K562 (cell line): ENCODE measurements at regions not wholly inside any gene's neighbourhood (a gene's known extent, or its start where the extent isn't known, plus 50 kb on each side); places are given as distances from the start of the nearest gene placed in this dataset.
A peak's percentile ranks its signal among the peaks of the same experiment; 100 is the strongest.
"Not testable (repeated sequence)": the region's sequence is repeated elsewhere in the genome, so short reads cannot be mapped to it uniquely, and the experiment has no call there.

ENCODE experiments used
- ATAC-seq: fragments of 200-7000 bp; cut with Tn5 transposase; 3 replicates; pipeline ENCODE4 v1.9.1; 2020; ENCODE audit warnings: moderate library complexity
- BruUV-seq: library from RNA; stranded (reverse); fragments of 400-500 nt; replicated peaks from 2 replicates; lab custom pipeline; 2021; lab: Mats Ljungman, UMichigan
- CTCF ChIA-PET: fragments of 300-600 bp; formaldehyde crosslinking; extraction: SDS; loops from one replicate; lab custom pipeline; 2021; ENCODE audit warnings: low intra/inter-chr PET ratio; lab: Yijun Ruan, JAX
- POLR2A ChIA-PET: fragments of 300-600, 350-650 bp; sonication (Branson Sonifier 250); formaldehyde crosslinking; extraction: SDS; loops from one replicate; lab custom pipeline; 2021; ENCODE audit warnings: antibody characterized with exemption, inconsistent platforms; lab: Yijun Ruan, JAX
- DNase-seq, 4 experiments: peaks; one replicate each; pipeline versions ENCODE4 v3.0.0 to v3.0.0-alpha.2; 2011 to 2018; ENCODE audit warnings: low spot score in 3 of 4, mixed read lengths in 3 of 4; ENCODE audit errors: extremely low read depth in 1 of 4
- FAIRE-seq: peaks from 2 replicates; lab custom pipeline; 2011; peaks lifted over from hg19 to GRCh38; lab: Jason Lieb, UNC
- H2AFZ ChIP-seq: 2 replicates; pipeline ENCODE4 v1.6.0; 2011; ENCODE audit warnings: low read depth, low read length, control low read depth, inconsistent platforms
- H3K27ac ChIP-seq: fragments of 200-600 bp; 3 replicates; pipeline ENCODE4 v1.8.0; 2011; ENCODE audit warnings: low read depth, mild to moderate bottlenecking, control low read depth, inconsistent platforms, low read length, moderate library complexity, mixed read lengths; ENCODE audit errors: extremely low read depth
- H3K27me3 ChIP-seq, 2 experiments: fragments of 300-600 bp in 1 of 2; 2 replicates in 1 of 2; 3 replicates in 1 of 2; pipeline versions ENCODE4 v1.6.0 to v1.8.0; 2011; ENCODE audit warnings: inconsistent platforms in 2 of 2, low read length in 2 of 2, mild to moderate bottlenecking in 1 of 2, mixed read lengths in 1 of 2, moderate library complexity in 1 of 2; ENCODE audit not compliant: control insufficient read depth in 2 of 2, insufficient read depth in 2 of 2
- H3K36me3 ChIP-seq: fragments of 300-600 bp; 3 replicates; pipeline ENCODE4 v1.8.0; 2011; ENCODE audit warnings: mild to moderate bottlenecking, low read length, inconsistent platforms; ENCODE audit not compliant: control insufficient read depth, insufficient read depth
- H3K4me1 ChIP-seq, 2 experiments: fragments of 200-600 bp in 1 of 2; replicated peaks in 1 of 2; 2 replicates in 1 of 2; 3 replicates in 1 of 2; pipeline versions ENCODE4 v1.5.1 to v1.8.0; 2011; ENCODE audit warnings: inconsistent platforms in 2 of 2, low read length in 2 of 2, mild to moderate bottlenecking in 1 of 2, mixed read lengths in 1 of 2, moderate library complexity in 1 of 2; ENCODE audit not compliant: control insufficient read depth in 2 of 2, insufficient read depth in 2 of 2
- H3K4me2 ChIP-seq: 2 replicates; pipeline ENCODE4 v1.6.1; 2011; ENCODE audit warnings: low read length, control low read depth, inconsistent platforms, mixed read lengths; ENCODE audit not compliant: insufficient read depth
- H3K4me3 ChIP-seq: fragments of 200-600 bp; sonication (generic), shearing (Covaris generic); 2 replicates; pipeline ENCODE4 v1.5.1; 2016; ENCODE audit warnings: control low read depth, inconsistent platforms
- H3K79me2 ChIP-seq: fragments of 200-600 bp; 3 replicates; pipeline ENCODE4 v1.8.0; 2011; ENCODE audit warnings: low read length, inconsistent platforms; ENCODE audit not compliant: control insufficient read depth, insufficient read depth
- H3K9ac ChIP-seq, 2 experiments: 2 replicates each; pipeline versions ENCODE4 v1.6.0 to v1.6.1; 2011; ENCODE audit warnings: low read depth in 2 of 2, low read length in 2 of 2, control low read depth in 1 of 2, inconsistent platforms in 1 of 2, mild to moderate bottlenecking in 1 of 2, mixed read lengths in 1 of 2; ENCODE audit not compliant: insufficient read depth in 1 of 2
- H3K9me1 ChIP-seq: one replicate; pipeline ENCODE4 v1.6.0; 2011; ENCODE audit warnings: inconsistent platforms, mild to moderate bottlenecking, low read length, moderate library complexity; ENCODE audit not compliant: control insufficient read depth, insufficient read depth
- H3K9me3 ChIP-seq: replicated peaks from 2 replicates; pipeline ENCODE4 v1.5.1; 2011; ENCODE audit warnings: low read depth, low read length, inconsistent platforms; ENCODE audit not compliant: control insufficient read depth, insufficient read depth
- H4K20me1 ChIP-seq: replicated peaks from 2 replicates; pipeline ENCODE4 v1.6.1; 2011; ENCODE audit warnings: low read length, inconsistent platforms, mixed read lengths; ENCODE audit not compliant: control insufficient read depth, insufficient read depth
- CEBPB ChIP-seq: fragments of 450-650 bp; IDR thresholded peaks from 2 replicates; pipeline ENCODE4 v1.6.1; 2016; ENCODE audit warnings: missing genetic modification characterization, missing compliant biosample characterization
- CTBP1 ChIP-seq: fragments of 450-650 bp; IDR thresholded peaks from 2 replicates; pipeline ENCODE4 v1.6.1; 2016; ENCODE audit warnings: borderline replicate concordance
- CXXC5 ChIP-seq: fragments of 250-450 bp; sonication (Bioruptor Pico); IDR thresholded peaks from 2 replicates; pipeline ENCODE4 v1.8.0; 2022; ENCODE audit warnings: inconsistent platforms, mild to moderate bottlenecking, moderate library complexity
- EGR1 ChIP-seq: fragments of 450-650 bp; conservative IDR thresholded peaks from 2 replicates; pipeline ENCODE4 v1.6.1; 2017; ENCODE audit warnings: mild to moderate bottlenecking
- FOXA1 ChIP-seq: fragments of 450-650 bp; IDR thresholded peaks from 2 replicates; pipeline ENCODE4 v1.6.1; 2016; ENCODE audit warnings: mild to moderate bottlenecking, borderline replicate concordance
- L3MBTL2 ChIP-seq: fragments of 450-650 bp; IDR thresholded peaks from 2 replicates; pipeline ENCODE4 v1.6.1; 2016; ENCODE audit warnings: mild to moderate bottlenecking, moderate library complexity
- MAZ ChIP-seq, 2 experiments: fragments of 450-650 bp in 1 of 2; sonication (generic) in 1 of 2; formaldehyde crosslinking; IDR thresholded peaks in 1 of 2; conservative IDR thresholded peaks in 1 of 2; 2 replicates each; pipeline versions ENCODE4 v1.4.0 to v1.5.0; 2020; ENCODE audit warnings: mild to moderate bottlenecking in 1 of 2, missing genetic modification reagents in 1 of 2
- MNT ChIP-seq, 2 experiments: fragments of 450-650 bp; conservative IDR thresholded peaks; 2 replicates each; pipeline ENCODE4 v1.6.1; 2017; ENCODE audit warnings: mild to moderate bottlenecking in 2 of 2, moderate library complexity in 2 of 2
- MTA3 ChIP-seq: fragments of 450-650 bp; formaldehyde crosslinking; IDR thresholded peaks from 2 replicates; pipeline ENCODE4 v1.6.1; 2017; ENCODE audit warnings: mild to moderate bottlenecking, borderline replicate concordance
- NFRKB ChIP-seq: fragments of 450-650 bp; IDR thresholded peaks from 2 replicates; pipeline ENCODE4 v1.6.1; 2016; ENCODE audit warnings: low read depth
- NR2C2 ChIP-seq, 2 experiments: fragments of 200-800 bp in 1 of 2; sonication (Bioruptor generic) in 1 of 2; sonication (generic) in 1 of 2; formaldehyde crosslinking in 1 of 2; IDR thresholded peaks; 2 replicates each; pipeline versions ENCODE4 v1.6.1 to v1.8.0; 2016 to 2022; ENCODE audit warnings: mild to moderate bottlenecking in 1 of 2, missing compliant biosample characterization in 1 of 2, missing genetic modification characterization in 1 of 2, missing genetic modification reagents in 1 of 2
- PHF8 ChIP-seq: fragments of 200-600 bp; sonication (generic); IDR thresholded peaks from 2 replicates; pipeline ENCODE4 v1.6.1; 2012; ENCODE audit warnings: mixed run types, mild to moderate bottlenecking, inconsistent platforms, low read length, moderate library complexity, borderline replicate concordance
- POLR2A ChIP-seq: fragments of 450-650 bp; conservative IDR thresholded peaks from 2 replicates; pipeline ENCODE4 v1.6.1; 2016
- POLR2B ChIP-seq: fragments of 450-650 bp; IDR thresholded peaks from 2 replicates; pipeline ENCODE4 v1.6.1; 2018; ENCODE audit warnings: low read depth; ENCODE audit not compliant: partially characterized antibody
- POLR2G ChIP-seq: fragments of 200-400 bp; formaldehyde crosslinking; IDR thresholded peaks from 2 replicates; pipeline ENCODE4 v1.6.1; 2017; ENCODE audit warnings: low read depth, mild to moderate bottlenecking, antibody characterized with exemption, low read length, moderate library complexity
- RBFOX2 ChIP-seq: fragments of 200-400 bp; formaldehyde crosslinking; IDR thresholded peaks from 2 replicates; pipeline ENCODE4 v1.6.1; 2017; ENCODE audit warnings: low read depth, mild to moderate bottlenecking, low read length, moderate library complexity
- SMARCE1 ChIP-seq: fragments of 450-650 bp; IDR thresholded peaks from 2 replicates; pipeline ENCODE4 v1.7.1; 2016; ENCODE audit warnings: mild to moderate bottlenecking
- SUPT5H ChIP-seq: fragments of 450-650 bp; IDR thresholded peaks from 2 replicates; pipeline ENCODE4 v1.6.1; 2016
- TAF7 ChIP-seq: fragments of 450-650 bp; IDR thresholded peaks from 2 replicates; pipeline ENCODE4 v1.6.1; 2016; ENCODE audit warnings: missing genetic modification characterization, missing compliant biosample characterization
- TAF9B ChIP-seq: fragments of 450-650 bp; IDR thresholded peaks from 2 replicates; pipeline ENCODE4 v1.6.1; 2018; ENCODE audit warnings: mild to moderate bottlenecking; ENCODE audit not compliant: partially characterized antibody
- WGBS: fragments of 100-300 bp; shearing (Covaris generic); methylation state at CpG from one replicate; pipeline ENCODE4 v1.1.6; 2016; ENCODE audit warnings: low coverage, mixed read lengths; ENCODE audit not compliant: insufficient coverage; ENCODE audit errors: missing lambda C conversion rate; 5-methylcytosine and 5-hydroxymethylcytosine counted together
- in situ Hi-C: fragments of 300-500 bp; cut with MboI; formaldehyde crosslinking; loops from 4 replicates; pipeline ENCODE4 v1.15.0; 2018; ENCODE audit warnings: inconsistent platforms, mixed read lengths
- intact Hi-C: fragments of 100-400 bp; cut with micrococcal nuclease; formaldehyde crosslinking; loops from 2 replicates; pipeline ENCODE4 v1.14.2; 2022
- TF ChIP-seq, protein P1 (sequence below): fragments of 450-650 bp; IDR thresholded peaks from 2 replicates; pipeline ENCODE4 v1.6.1; 2016

DNA sequence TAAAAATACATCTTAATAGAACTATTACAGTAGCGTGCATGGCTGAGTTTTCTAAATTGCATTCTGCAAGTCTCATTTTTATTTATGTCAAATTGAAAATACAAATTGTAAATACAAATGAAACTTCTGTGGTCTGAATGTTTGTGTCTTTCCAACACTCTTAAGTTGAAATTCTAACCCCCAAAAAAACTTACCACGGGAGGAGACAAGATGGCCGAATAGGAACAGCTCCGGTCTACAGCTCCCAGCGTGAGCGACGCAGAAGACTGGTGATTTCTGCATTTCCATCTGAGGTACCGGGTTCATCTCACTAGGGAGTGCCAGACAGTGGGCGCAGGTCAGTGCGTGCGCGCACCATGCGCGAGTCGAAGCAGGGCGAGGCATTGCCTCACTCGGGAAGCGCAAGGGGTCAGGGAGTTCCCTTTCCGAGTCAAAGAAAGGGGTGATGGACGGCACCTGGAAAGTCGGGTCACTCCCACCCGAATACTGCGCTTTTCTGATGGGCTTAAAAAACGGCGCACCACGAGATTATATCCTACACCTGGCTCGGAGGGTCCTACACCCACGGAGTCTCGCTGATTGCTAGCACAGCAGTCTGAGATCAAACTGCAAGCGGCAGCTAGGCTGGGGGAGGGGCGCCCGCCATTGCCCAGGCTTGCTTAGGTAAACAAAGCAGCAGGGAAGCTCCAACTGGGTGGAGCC lies 83.9 kb upstream of the PAM start:
- H4K20me1 ChIP-seq; H3K36me3 ChIP-seq; in situ Hi-C loops; H3K4me1 ChIP-seq; H3K9me1 ChIP-seq; H3K9me3 ChIP-seq; FAIRE-seq; CTCF ChIA-PET; H3K27me3 ChIP-seq; H3K79me2 ChIP-seq; TF ChIP-seq NR2C2 (CRISPR knock-in tag; IDR thresholded peaks at IDR 0.05): not testable (repeated sequence)
- WGBS: 1% methylated on average over 19 of the region's 32 CpGs
- Histone ChIP-seq H2AFZ (peak overlapping the region; percentile 78), H3K27ac (peak overlapping the region; percentile 74), H3K9ac (peak overlapping the region; percentile 67), H3K4me2 (peak overlapping the region; percentile 58; the same call in 1 of the 2 replicates), H3K4me3 (peak overlapping the region; percentile 37)
- peak; percentile 71 for ATAC-seq
- TSS peak; percentile 62 for BruUV-seq
- intact Hi-C loops: loop anchor here (5.0 kb wide), 1 partner anchor 89 kb away; no protein-coding TSS in a partner anchor
- DNase-seq: peak in 1 of 4 experiments; percentile 16
- POLR2A ChIA-PET: interaction anchor here (0.7 kb wide), 1 partner anchor 449 kb away, joined by 3 read pairs; the partner anchor contains the start of genes GIN1 and PPIP5K2
- TF ChIP-seq POLR2G (0 out of 2 replicates have a peak, but pooled peaks have one; percentile 15), TAF7 (tag) (peak; percentile 82), PHF8 (peak; percentile 22; the same call in 1 of the 2 replicates), CXXC5 (CRISPR knock-in tag) (peak; percentile 35), L3MBTL2 (0 out of 2 replicates have a peak, but pooled peaks have one; percentile 38), MNT (conservative IDR thresholded peaks at IDR 0.05) (0 out of 4 replicates have a peak, but pooled peaks of 1 of the 2 experiments have one; percentile 42), POLR2A (peak; percentile 68; the same call in 1 of the 2 replicates), NFRKB (peak; percentile 88), NR2C2 (tag; IDR thresholded peaks at IDR 0.05) (peak; percentile 76), MAZ (CRISPR knock-in tag; conservative IDR thresholded peaks at IDR 0.05 in 1 of 2, IDR thresholded peaks at IDR 0.05 in 1 of 2) (peak in 1 of 2 experiments; percentile 58; a peak in 2 of 4 replicates), FOXA1 (0 out of 2 replicates have a peak, but pooled peaks have one; percentile 33), CEBPB (tag) (peak; percentile 53), RBFOX2 (peak; percentile 43; the same call in 1 of the 2 replicates), MTA3 (0 out of 2 replicates have a peak, but pooled peaks have one; percentile 40), SMARCE1 (0 out of 2 replicates have a peak, but pooled peaks have one; percentile 35), TAF9B (peak; percentile 78), POLR2B (peak; percentile 43), CTBP1 (peak; percentile 54), EGR1 (peak; percentile 22; the same call in 1 of the 2 replicates), SUPT5H (peak; percentile 50)
- TF ChIP-seq, protein P1, sequence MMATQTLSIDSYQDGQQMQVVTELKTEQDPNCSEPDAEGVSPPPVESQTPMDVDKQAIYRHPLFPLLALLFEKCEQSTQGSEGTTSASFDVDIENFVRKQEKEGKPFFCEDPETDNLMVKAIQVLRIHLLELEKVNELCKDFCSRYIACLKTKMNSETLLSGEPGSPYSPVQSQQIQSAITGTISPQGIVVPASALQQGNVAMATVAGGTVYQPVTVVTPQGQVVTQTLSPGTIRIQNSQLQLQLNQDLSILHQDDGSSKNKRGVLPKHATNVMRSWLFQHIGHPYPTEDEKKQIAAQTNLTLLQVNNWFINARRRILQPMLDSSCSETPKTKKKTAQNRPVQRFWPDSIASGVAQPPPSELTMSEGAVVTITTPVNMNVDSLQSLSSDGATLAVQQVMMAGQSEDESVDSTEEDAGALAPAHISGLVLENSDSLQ: peak; percentile 52
